ENCODE measurements at regions not wholly inside any gene's neighbourhood (a gene's known extent, or its start where the extent isn't known, plus 50 kb on each side); places are given as distances from the start of the nearest gene placed in this dataset.
A peak's percentile ranks its signal among the peaks of the same experiment; 100 is the strongest.

- no peak for DNase-seq (ENCODE audit: low read depth)
These were observed 77.6 kb downstream of the RIPK4 start for GRCh38 chr21:41689289-41689583.

- no peak for DNase-seq (ENCODE audit: low read depth)
These were observed 79.2 kb downstream of the RIPK4 start for GRCh38 chr21:41687633-41688032.

- DNase-seq (ENCODE audit: low read depth): no peak
These were observed 80.2 kb downstream of the RIPK4 start for GRCh38 chr21:41686664-41687063.

- DNase-seq (ENCODE audit: low read depth): no peak
These were observed 81.2 kb downstream of the RIPK4 start for GRCh38 chr21:41685511-41686149.

GRCh38 chr21:41684381-41685245 is 82.2 kb downstream of the RIPK4 start:
- DNase-seq (ENCODE audit: low read depth): peak; percentile 53

- DNase-seq (ENCODE audit: low read depth): no peak
These were observed 83.0 kb downstream of the RIPK4 start for GRCh38 chr21:41683815-41684214.

- no peak for DNase-seq (ENCODE audit: low read depth)
These were observed 84.1 kb downstream of the RIPK4 start for GRCh38 chr21:41682719-41683179.

- DNase-seq (ENCODE audit: low read depth): no peak
These were observed 84.7 kb downstream of the RIPK4 start for GRCh38 chr21:41681939-41682718.

GRCh38 chr21:41681348-41681801 is 85.5 kb downstream of the RIPK4 start:
- DNase-seq (ENCODE audit: low read depth): no peak

- DNase-seq (ENCODE audit: low read depth): no peak
These were observed 86.2 kb downstream of the RIPK4 start for GRCh38 chr21:41680444-41681347.

GRCh38 chr21:41678924-41679318 is 87.9 kb downstream of the RIPK4 start:
- DNase-seq (ENCODE audit: low read depth): peak; percentile 96

- no peak for DNase-seq (ENCODE audit: low read depth)
These were observed 88.6 kb downstream of the RIPK4 start for GRCh38 chr21:41678016-41678923.

GRCh38 chr21:41677671-41678015 is 89.2 kb downstream of the RIPK4 start:
- DNase-seq (ENCODE audit: low read depth): no peak

- no peak for DNase-seq (ENCODE audit: low read depth)
These were observed 90.7 kb downstream of the RIPK4 start for GRCh38 chr21:41676198-41676597.

- no peak for DNase-seq (ENCODE audit: low read depth)
These were observed 91.3 kb downstream of the RIPK4 start for GRCh38 chr21:41675574-41675973.

- DNase-seq (ENCODE audit: low read depth): no peak
These were observed 92.5 kb downstream of the RIPK4 start for GRCh38 chr21:41674402-41674801.

GRCh38 chr21:41673596-41674335 is 93.1 kb downstream of the RIPK4 start:
- no peak for DNase-seq (ENCODE audit: low read depth)

- DNase-seq (ENCODE audit: low read depth): no peak
These were observed 93.8 kb downstream of the RIPK4 start for GRCh38 chr21:41673071-41673470.

GRCh38 chr21:41672543-41672915 is 94.3 kb downstream of the RIPK4 start:
- DNase-seq (ENCODE audit: low read depth): no peak

All from GM04504 (cell line).